Suppressor macrophage (primary cell): ENCODE measurements at regions not wholly inside any gene's neighbourhood (a gene's known extent, or its start where the extent isn't known, plus 50 kb on each side); places are given as distances from the start of the nearest gene placed in this dataset.
"Not testable (repeated sequence)": the region's sequence is repeated elsewhere in the genome, so short reads cannot be mapped to it uniquely, and the experiment has no call there.

Experiments used
- DNase-seq, 4 experiments: peaks; one replicate each; pipeline ENCODE4 v3.0.0-alpha.2; 2020 to 2022

GRCh38 chr2:51971136-51971535 lies 939.2 kb upstream of the NRXN1 start:
- DNase-seq: no peak

- DNase-seq: no peak
Measured at GRCh38 chr2:51969347-51969746, 937.4 kb upstream of the NRXN1 start.

GRCh38 chr2:51960841-51961335 lies 929.0 kb upstream of the NRXN1 start:
- DNase-seq: no peak

- DNase-seq: no peak
Measured at GRCh38 chr2:51960281-51960680, 928.3 kb upstream of the NRXN1 start.

- no peak for DNase-seq
Measured at GRCh38 chr2:51959696-51960095, 927.8 kb upstream of the NRXN1 start.

GRCh38 chr2:51953931-51954330 lies 922.0 kb upstream of the NRXN1 start:
- no peak for DNase-seq

- DNase-seq: no peak
Measured at GRCh38 chr2:51921076-51921475, 889.1 kb upstream of the NRXN1 start.

- DNase-seq: no peak
Measured at GRCh38 chr2:51920509-51920908, 888.6 kb upstream of the NRXN1 start.

GRCh38 chr2:51919395-51919794 lies 887.5 kb upstream of the NRXN1 start:
- no peak for DNase-seq

GRCh38 chr2:51918113-51918512 lies 886.2 kb upstream of the NRXN1 start:
- no peak for DNase-seq

GRCh38 chr2:51903728-51904127 lies 871.8 kb upstream of the NRXN1 start:
- no peak for DNase-seq

GRCh38 chr2:51899643-51900042 lies 867.7 kb upstream of the NRXN1 start:
- no peak for DNase-seq

GRCh38 chr2:51894584-51894983 lies 862.7 kb upstream of the NRXN1 start:
- not testable (repeated sequence) for DNase-seq

- no peak for DNase-seq
Measured at GRCh38 chr2:51888120-51888519, 856.2 kb upstream of the NRXN1 start.

GRCh38 chr2:51881673-51882072 lies 849.7 kb upstream of the NRXN1 start:
- DNase-seq: no peak

GRCh38 chr2:51880153-51880552 lies 848.2 kb upstream of the NRXN1 start:
- no peak for DNase-seq

- no peak for DNase-seq
Measured at GRCh38 chr2:51866361-51866760, 834.4 kb upstream of the NRXN1 start.

- no peak for DNase-seq
Measured at GRCh38 chr2:51859260-51859659, 827.3 kb upstream of the NRXN1 start.

- no peak for DNase-seq
Measured at GRCh38 chr2:51855683-51856082, 823.8 kb upstream of the NRXN1 start.

GRCh38 chr2:51846796-51847195 lies 814.9 kb upstream of the NRXN1 start:
- DNase-seq: no peak

GRCh38 chr2:51846018-51846417 lies 814.1 kb upstream of the NRXN1 start:
- DNase-seq: no peak

GRCh38 chr2:51844596-51844995 lies 812.7 kb upstream of the NRXN1 start:
- no peak for DNase-seq

- no peak for DNase-seq
Measured at GRCh38 chr2:51829477-51829876, 797.5 kb upstream of the NRXN1 start.

- no peak for DNase-seq
Measured at GRCh38 chr2:51825823-51826222, 793.9 kb upstream of the NRXN1 start.

GRCh38 chr2:51813247-51813646 lies 781.3 kb upstream of the NRXN1 start:
- no peak for DNase-seq
